WTC11 (cell line): ENCODE measurements at regions not wholly inside any gene's neighbourhood (a gene's known extent, or its start where the extent isn't known, plus 50 kb on each side); places are given as distances from the start of the nearest gene placed in this dataset.
"Not testable (repeated sequence)": the region's sequence is repeated elsewhere in the genome, so short reads cannot be mapped to it uniquely, and the experiment has no call there.

Experiments
- CTCF ChIP-seq: fragments of 200-600 bp; IDR thresholded peaks from 2 replicates; pipeline ENCODE4 v1.8.0; 2022; ENCODE audit warnings: antibody characterized with exemption
- E2F4 ChIP-seq: sonication (generic); formaldehyde crosslinking; IDR thresholded peaks from 2 replicates; pipeline ENCODE4 v1.8.1; 2022; ENCODE audit warnings: low read depth, mild to moderate bottlenecking, moderate library complexity, missing genetic modification reagents, borderline replicate concordance
- EMX1 ChIP-seq: fragments of 250-450 bp; sonication (Bioruptor Pico); IDR thresholded peaks from 2 replicates; pipeline ENCODE4 v1.8.0; 2021; ENCODE audit warnings: mild to moderate bottlenecking
- ETV6 ChIP-seq: sonication (generic); formaldehyde crosslinking; IDR thresholded peaks from 2 replicates; pipeline ENCODE4 v1.8.1; 2022; ENCODE audit warnings: mild to moderate bottlenecking, missing genetic modification reagents
- FOXJ3 ChIP-seq: sonication (generic); formaldehyde crosslinking; IDR thresholded peaks from 2 replicates; pipeline ENCODE4 v1.9.0; 2021; ENCODE audit warnings: missing genetic modification reagents, mild to moderate bottlenecking, borderline replicate concordance
- GABPB1 ChIP-seq: sonication (generic); formaldehyde crosslinking; IDR thresholded peaks from 2 replicates; pipeline ENCODE4 v1.8.1; 2023; ENCODE audit warnings: mild to moderate bottlenecking, missing genetic modification reagents
- HMGXB4 ChIP-seq: sonication (generic); formaldehyde crosslinking; IDR thresholded peaks from 2 replicates; pipeline ENCODE4 v1.8.1; 2023; ENCODE audit warnings: mild to moderate bottlenecking, moderate library complexity, missing genetic modification reagents
- MAX ChIP-seq: sonication (generic); formaldehyde crosslinking; IDR thresholded peaks from 2 replicates; pipeline ENCODE4 v1.8.0; 2022; ENCODE audit warnings: mild to moderate bottlenecking, missing genetic modification reagents
- NFE2L1 ChIP-seq: sonication (generic); formaldehyde crosslinking; IDR thresholded peaks from 2 replicates; pipeline ENCODE4 v1.8.1; 2023; ENCODE audit warnings: missing genetic modification reagents
- NR2C2 ChIP-seq: sonication (generic); formaldehyde crosslinking; IDR thresholded peaks from 2 replicates; pipeline ENCODE4 v1.8.0; 2022; ENCODE audit warnings: mild to moderate bottlenecking, missing genetic modification reagents
- SMAD3 ChIP-seq: sonication (generic); formaldehyde crosslinking; IDR thresholded peaks from 2 replicates; pipeline ENCODE4 v1.8.0; 2022; ENCODE audit warnings: missing genetic modification reagents, mild to moderate bottlenecking, borderline replicate concordance
- TEAD1 ChIP-seq: sonication (generic); formaldehyde crosslinking; IDR thresholded peaks from 2 replicates; pipeline ENCODE4 v1.8.0; 2022; ENCODE audit warnings: mild to moderate bottlenecking, missing genetic modification reagents
- ZNF263 ChIP-seq: sonication (generic); formaldehyde crosslinking; IDR thresholded peaks from 2 replicates; pipeline ENCODE4 v1.8.1; 2022; ENCODE audit warnings: low read depth, mild to moderate bottlenecking, moderate library complexity, missing genetic modification reagents
- TF ChIP-seq, protein P1 (sequence below): fragments of 250-450 bp; sonication (Bioruptor Pico); IDR thresholded peaks from 2 replicates; pipeline ENCODE4 v1.9.0; 2021; ENCODE audit warnings: mild to moderate bottlenecking

DNA sequence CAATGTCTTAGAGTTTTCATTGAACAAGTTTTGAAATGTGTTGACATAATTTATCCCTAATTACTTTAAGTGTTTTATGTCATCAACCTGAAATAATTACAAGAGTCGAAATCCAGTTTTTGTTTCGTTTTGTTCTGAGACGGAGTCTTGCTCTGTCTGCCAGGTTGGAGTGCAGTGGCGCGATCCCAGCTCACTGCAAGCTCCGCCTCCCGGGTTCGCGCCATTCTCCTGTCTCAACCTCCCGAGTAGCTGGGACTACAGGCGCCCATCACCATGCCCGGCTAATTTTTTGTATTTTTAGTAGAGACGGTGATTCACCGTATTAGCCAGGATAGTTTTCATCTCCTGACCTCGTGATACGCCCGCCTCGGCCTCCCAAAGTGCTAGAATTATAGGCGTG is 1131.0 kb upstream of the LRRTM3 start:
- not testable (repeated sequence) for TF ChIP-seq CTCF; SMAD3; NR2C2; ETV6; TEAD1 (CRISPR knock-in tag); EMX1 (CRISPR knock-in tag); FOXJ3 (CRISPR knock-in tag); ZNF263 (CRISPR knock-in tag); E2F4; NFE2L1 (CRISPR knock-in tag); MAX (CRISPR knock-in tag); GABPB1 (CRISPR knock-in tag); HMGXB4 (CRISPR knock-in tag)
- TF ChIP-seq, protein P1, sequence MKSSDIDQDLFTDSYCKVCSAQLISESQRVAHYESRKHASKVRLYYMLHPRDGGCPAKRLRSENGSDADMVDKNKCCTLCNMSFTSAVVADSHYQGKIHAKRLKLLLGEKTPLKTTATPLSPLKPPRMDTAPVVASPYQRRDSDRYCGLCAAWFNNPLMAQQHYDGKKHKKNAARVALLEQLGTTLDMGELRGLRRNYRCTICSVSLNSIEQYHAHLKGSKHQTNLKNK (CRISPR knock-in tag), result not testable (repeated sequence)
